ENCODE measurements at regions not wholly inside any gene's neighbourhood (a gene's known extent, or its start where the extent isn't known, plus 50 kb on each side); places are given as distances from the start of the nearest gene placed in this dataset.
"Not testable (repeated sequence)": the region's sequence is repeated elsewhere in the genome, so short reads cannot be mapped to it uniquely, and the experiment has no call there.

DNA sequence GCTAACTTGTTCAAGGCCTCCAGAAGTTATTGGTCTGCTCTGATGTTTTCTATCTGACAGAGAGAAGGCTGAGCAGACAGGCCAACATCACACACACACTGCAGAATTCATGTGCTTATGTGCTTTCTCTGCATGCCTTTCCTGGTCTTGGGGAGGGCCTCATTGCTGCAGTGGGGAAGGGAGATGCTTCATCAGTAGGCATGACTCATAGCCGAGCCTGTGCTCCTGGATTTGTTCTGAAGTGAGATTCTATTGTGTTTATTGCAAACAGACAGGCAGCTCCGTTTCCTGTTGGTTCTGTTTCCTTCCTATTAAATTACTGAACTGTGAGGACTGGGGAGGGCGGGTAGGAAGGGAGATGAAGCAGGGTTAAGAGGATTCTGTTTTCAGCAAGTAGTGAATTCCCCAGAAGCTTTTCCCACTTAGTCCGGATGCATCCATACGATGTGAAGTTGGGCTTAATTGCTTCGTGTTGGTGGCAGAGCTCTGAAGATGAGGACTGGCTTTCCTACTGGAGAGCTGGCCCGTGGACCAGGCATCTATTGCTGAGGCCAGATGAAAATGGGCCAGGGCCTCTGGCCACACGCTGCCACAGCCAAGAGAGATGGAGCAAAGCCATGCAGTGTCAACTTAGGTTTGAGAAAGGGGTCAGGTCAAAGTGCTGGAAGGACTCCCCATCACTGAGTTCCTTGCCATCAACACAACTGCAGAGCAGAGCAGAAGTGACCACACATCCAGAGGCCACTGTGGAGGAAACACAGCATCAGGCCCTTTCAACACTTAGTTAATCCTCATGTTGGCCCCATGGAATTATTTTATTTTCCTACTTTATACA lies 179.3 kb downstream of the UTP18 start:
- DNase-seq, result no peak

DNA sequence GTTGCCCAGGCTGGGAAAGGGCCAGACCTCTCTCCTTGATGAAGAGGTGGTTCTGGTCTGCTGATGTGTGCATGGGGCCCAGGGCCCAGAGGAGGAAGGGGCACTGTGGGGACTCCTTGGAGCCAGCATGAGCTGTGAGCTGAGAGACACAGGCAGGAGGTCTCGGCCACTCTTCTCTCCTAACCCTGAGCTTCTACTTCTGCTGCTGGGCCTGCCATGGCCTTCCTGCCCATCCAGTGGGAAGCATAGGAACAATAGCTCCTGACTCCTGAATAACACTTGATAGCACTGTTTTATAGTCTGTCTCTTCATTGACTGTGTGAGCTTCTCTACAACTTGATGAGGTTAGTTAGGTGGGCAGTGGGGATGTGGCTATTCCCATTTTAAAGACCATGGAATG lies 181.1 kb downstream of the UTP18 start:
- no peak for DNase-seq

DNA sequence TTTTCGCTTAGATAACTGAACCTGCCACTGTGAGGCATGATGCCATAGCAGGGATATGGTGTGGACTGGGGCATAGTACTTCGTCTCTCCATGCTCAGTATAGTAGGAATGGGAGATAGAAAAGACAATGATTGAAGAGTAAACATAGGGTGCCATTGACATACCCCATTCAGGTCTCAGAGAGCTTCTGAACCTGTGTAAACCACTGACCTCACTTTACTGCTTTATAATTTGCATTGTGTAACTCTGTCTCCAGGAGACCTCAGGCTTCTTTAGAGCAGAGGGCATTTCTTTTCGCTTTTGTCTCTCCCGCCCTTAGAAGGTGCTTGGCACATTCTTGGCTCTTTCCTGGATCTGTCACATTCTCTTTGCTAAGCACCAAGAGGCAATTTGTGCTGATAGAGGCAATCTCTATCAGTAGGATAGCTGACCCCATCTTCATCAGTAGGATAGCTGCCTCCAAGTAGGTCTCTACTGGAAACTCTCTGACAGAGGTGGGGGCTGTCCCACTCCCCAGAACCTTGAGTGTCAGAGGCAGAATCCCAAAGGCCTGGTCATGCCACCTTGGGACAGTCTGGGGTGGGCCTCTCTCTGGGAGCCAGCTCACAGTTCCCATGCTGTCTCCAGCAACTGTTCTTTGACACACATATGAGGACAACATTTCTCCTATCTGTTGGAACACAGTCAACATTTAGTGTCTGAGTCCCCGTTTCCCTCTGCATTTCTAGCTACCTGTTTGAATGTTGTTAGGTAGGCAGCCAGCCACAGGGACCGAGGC lies 181.9 kb downstream of the UTP18 start:
- no peak for DNase-seq

DNA sequence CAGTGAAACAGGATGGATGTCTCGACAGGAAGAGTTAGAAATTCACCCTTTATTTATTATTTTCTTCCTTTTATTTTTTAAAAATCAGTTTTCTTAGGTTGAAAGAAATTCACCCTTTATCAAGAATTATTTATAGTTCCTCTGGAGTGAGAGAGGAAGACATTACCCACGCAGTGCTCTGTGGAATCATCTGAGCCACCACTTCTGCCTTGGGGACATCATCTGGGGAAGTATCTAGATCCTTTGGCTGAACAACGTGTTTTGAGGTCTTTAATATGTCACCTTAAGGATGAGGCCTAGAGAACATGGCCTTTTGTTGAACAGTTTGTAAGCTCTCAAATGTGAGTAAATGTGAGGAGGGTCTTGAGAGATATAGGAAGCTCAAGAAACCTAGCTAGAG lies 183.3 kb downstream of the UTP18 start:
- DNase-seq, result no peak

DNA sequence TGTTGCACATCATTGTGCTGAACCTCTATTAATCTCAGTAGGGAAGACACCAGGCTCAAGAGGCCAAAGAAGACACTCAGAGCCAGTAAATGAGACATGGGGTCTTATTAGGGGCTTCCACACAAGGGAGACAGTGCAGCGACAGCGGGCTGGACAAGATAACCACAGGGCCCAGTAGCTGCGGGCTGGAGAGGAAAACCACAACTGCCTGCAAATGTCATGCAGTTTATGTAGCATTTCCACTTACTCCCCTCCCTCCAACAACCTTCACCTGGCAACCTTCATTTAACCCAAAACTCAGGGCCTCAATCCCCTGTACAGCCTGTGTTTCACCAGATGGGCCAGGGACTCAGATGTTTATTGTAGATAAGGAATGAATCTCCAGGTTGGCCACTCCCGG lies 185.6 kb downstream of the UTP18 start:
- DNase-seq, result no peak

DNA sequence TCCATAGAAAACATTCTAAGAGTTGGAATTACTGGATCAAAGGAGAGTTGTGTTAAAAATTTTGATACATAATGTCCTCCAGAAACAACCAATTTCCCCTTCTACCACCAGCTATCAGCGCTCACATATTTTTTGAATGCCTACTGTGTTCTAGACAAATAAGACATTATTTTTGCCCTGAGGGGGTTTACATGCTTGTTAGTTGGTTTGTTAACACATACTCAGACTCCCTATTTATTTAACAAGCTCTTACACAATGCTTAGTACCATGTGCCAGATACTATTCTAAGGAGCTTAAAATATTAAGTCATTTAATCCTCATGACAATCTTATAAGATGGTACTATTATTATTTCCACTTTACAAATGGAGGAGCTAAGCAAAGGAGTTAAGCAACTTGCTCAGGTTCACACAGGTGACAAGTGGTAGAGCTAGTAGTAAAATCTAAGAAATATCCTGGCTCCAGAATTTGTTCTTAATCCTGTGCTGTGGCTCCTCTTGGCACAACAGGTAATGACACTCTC lies 194.2 kb downstream of the UTP18 start:
- DNase-seq, result no peak

DNA sequence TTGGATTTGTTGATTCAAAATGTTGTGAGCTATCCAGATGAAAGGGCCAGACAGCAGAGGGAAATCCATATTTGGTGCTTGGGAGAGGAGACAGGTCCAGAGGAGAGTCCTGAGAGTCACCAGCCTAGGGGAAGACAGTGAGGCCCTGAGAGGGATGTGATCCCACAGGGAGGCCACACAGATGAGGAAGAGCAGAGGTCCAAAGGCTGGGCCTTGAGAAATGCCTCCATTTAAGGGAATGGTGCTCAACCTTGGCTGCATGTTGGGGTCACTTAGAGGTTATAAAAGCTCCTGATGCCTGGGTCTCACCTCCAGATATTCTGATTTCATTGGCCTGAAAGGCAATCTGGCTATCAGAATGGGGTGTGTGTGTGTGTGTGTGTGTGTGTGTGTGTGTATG lies 194.9 kb downstream of the UTP18 start:
- DNase-seq, result no peak

DNA sequence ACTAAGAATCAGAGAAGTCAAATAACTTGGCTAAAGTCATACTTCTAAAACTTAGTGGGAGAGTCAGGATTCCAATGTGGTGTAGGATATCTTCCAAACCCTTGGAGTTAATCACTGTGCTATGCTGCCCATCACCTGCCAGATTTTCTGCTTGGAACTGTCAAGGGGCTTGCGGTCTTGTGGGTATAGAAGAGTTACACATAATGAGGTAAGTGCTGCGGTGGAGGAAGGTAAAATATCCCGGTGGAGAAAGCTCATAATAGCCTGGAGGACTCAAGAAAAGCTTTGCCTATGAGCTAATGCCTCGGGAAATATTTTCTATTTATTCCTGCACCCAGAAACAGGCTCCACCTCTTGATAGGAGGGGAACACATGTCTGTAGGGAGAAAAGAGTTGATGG lies 195.6 kb downstream of the UTP18 start:
- no peak for DNase-seq

DNA sequence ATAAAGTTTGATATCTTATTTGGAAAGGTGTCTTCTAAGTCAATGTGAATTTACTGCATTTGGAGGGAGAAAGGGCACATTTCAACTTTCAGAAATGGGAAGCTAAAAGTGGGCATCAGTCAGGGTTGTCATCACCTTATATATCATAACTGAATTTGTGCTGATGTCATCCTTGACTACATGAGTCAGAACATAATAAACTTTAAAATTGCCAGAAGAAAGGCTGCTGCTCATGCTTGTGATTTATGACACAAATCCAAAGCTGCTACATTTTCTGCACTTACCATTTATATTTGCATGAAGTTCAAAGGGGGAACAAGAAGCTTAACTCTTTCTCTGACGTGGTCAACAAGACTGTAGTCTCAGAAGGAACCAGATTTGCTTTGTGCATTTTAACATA lies 196.6 kb downstream of the UTP18 start:
- no peak for DNase-seq

DNA sequence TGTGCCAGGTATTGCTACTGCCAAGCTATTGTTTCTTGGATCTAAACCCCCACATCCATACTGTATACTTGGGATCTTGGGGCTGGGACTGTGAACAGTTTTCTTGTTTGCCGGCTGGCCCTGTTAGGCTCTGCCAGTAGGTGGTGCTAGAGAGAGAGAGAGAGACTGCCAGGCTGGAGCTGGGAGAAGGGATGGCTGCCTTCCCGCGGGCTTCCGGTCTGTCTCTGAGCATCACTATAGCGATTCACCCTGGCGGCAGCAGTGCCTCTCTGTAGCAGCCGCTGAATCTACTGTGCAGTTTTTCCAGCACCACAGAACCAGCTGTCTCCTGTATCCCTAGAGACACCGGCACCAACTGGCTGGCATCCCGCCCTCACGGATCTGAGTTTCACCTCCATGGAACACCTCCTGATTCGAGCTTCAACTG lies 201.2 kb downstream of the UTP18 start:
- no peak for DNase-seq

DNA sequence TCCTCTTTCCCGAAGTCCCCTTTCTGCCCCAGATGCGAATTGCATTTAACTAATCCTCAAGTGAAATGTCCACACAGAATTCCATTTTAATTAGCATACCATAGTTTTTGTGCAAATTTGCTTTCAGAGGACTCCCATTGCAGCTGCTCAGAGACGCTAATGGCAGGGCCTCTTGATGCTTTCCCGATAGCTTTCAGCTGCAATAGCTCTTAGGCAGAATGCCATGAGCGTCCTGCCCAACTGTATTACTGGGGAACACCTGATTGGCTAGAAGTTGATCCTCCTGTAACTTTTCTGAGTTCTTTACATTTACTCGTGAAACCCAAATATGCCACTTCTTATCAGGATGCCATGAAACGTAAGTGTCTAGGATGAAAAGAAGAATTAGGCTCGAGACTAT lies 203.0 kb downstream of the UTP18 start:
- no peak for DNase-seq

DNA sequence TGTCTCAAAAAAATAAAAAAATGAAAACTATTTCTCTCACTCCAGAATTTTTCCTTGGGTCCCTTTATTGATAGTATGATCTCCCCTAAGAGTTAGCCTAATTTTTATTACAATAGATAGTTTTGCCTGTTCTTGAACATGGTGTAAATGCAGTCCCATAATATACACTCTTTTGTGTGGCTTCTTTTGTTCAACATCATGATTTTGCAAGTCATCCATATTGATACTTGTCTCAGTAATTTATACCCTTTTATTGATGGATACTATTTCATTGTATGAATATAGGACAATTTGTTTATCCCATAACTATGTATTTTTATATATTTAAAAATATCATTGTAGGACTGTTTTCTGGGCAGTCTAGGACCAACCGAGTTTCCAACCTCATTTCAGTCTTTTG lies 207.0 kb downstream of the UTP18 start:
- DNase-seq, result no peak

DNA sequence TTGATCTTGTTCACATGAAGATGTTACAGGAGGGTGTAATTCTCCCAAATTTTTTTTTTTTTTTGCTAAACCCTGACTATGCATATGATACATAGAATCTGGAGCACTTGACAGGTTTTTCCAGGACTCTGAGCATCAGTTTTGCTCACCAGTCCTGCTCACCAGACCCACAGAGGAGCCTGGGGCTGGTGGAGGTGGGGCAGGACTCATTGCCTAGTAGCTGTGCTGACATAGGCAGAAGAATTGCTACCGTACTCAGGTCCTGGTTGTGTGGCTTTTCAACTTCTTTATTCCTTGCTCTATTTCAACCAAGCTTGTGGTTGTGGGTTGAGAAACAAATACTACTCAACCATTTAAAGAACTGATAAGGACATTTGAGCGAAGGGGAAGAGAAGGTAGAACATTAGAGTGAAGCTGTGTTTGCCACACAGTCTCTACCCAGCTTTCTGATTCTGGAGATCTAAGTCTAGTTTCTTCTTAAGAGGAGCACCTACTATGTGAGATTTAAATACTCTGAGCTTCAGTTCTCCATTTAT lies 212.4 kb downstream of the UTP18 start:
- DNase-seq, result no peak

DNA sequence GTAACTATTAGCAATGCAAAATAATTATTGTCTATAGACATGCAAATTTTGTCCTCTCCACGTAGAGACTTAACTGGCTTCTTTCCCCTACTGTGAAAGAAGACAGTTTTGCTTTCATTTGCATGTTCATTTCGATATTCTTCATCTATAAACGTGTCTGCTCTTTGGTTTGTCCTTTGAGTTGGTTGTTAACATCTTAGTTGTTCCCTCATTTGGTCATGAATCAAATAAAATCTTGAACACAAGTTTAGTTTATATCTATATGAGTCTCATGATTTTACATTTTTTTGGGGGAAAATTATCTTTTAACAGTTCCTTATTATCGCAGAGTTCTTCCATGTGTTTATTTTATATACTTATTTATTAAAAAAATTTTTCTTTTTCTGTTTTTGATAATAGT lies 214.4 kb downstream of the UTP18 start:
- DNase-seq, result no peak

DNA sequence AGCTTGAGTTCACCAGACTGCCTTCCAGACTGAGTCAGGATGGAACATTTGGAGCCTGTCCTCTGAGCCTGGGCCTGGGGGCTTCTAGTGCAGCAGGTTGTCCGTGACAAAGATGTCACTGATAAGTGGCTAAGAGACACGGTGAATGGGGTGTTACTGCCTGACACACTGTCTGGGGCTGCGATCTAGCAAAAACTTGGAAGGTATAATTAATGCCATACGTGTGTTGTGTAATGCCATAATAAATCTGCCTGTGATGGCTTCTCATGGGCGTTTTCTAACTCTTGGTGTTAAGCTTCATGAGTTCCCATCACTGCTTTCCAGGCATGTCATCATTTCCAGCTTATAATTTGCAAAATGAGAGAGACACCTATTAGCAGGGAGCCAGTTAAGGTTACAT lies 215.4 kb downstream of the UTP18 start:
- no peak for DNase-seq

DNA sequence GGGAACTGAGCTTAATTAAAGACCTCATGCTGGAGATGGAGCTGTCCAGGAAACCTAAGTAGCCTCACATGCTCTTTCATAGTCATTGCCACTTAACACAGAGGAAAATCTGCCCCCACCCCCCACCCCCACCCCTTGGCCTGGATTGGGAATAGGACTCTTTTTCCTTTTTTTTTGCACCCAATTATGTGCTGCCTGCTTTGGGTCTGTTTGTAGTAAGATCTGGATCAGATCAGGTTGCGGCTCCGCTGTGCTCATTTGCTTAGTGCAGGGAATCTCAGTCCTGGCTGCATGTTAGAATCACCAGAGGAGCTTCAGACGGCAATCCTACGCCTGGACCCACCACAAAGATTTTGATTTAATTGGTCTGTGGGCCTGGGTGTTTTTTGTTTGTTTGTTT lies 219.0 kb downstream of the UTP18 start:
- DNase-seq, result no peak

DNA sequence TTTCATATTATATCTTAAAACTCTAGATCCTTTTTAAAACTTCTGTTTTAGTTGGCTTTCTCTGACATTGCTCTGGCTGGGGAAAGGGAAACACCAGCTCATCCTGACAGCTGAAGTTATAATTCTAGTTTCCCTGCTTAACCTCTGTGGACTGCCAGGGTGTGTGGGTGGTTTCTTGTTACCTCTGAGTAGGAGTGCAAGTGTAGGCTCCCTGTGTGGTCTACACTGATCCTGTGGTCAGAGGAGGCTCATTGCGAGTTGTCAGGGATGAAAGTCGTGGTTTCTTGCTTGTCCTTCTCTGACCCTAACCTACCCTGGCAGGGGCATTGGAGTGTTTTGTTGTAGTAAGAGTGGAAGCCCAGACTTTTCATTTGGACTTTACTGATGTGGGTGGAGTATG lies 221.0 kb downstream of the UTP18 start:
- no peak for DNase-seq

DNA sequence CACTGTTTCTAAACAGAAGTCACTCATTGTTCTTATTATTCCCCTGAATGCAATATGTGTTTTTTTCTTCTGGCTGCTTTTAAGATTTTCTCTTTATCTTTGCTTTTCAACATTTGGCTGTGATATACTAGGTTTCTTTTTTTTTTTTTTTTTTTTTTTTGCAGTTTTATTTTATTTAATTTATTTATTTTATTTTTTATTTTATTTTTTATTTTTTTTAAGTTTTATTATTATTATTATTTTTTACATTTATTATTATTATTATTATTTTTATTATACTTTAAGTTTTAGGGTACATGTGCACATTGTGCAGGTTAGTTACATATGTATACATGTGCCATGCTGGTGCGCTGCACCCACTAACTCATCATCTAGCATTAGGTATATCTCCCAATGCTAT lies 221.9 kb downstream of the UTP18 start:
- DNase-seq, result not testable (repeated sequence)

DNA sequence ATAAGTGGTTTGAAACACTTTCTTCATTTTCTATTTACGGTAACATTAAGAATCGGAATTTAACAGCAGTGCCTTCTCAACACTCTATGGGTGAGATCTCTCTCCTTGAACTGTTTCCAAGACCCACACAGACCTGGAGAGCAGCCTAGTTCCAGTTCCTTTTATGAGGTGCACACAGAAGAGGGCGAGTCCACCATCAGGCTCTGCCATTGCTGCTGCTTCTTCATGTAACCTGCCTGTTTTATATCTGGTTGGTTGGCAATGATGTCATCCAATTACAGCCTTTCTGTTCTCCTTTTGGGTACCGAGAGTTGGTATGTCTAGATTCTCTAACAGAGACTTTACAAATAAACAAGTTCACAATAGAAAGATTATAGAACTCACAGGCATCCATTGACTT lies 225.7 kb downstream of the UTP18 start:
- DNase-seq, result no peak

DNA sequence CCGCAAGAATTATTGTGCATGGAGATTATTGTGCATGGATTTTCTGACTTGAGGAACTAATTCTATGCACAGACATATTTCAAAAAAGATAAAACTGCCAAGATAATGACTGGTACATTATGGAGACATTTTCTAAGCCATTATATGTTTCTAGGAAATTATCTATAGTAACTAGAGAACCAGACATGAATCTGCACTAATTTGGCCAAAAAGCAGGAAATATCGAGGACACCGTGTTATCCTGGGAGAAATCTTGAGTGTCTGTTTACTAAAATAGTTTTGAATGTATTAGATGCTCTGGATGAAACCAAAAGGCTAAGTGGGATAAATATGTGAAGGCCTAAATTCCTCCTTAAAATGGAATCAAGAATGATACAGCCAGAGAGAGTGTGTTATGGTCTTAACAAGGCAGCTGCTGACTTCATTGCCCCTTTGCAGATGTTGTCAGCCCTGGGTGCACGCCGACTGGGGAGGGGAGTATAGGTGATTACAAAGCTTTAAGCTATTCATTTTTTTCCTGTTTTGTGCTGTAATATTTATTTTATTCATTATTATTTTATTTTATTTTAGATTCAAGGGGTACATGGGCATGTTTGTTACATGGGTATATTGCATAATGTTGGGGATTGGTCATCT lies 226.7 kb downstream of the UTP18 start:
- DNase-seq, result no peak

DNA sequence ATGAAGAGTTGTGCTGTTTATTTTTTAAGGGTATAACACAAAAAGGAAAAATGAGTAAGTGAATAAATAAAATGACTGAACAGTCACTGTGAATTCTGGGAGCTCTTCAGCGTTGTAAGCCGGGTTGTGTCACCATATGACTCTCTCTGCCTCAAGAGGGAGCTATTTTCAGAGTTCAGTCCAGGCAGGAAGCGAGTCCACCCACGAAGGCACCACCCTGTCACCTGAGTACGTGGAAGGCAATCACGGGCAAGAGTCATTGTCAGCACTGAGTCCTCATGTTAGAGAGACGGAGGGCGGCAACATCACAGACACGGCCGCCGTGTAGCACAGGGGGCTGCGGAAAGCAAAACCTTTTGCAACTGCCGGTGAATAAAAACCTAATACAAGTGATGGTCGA lies 227.6 kb downstream of the UTP18 start:
- DNase-seq, result no peak

DNA sequence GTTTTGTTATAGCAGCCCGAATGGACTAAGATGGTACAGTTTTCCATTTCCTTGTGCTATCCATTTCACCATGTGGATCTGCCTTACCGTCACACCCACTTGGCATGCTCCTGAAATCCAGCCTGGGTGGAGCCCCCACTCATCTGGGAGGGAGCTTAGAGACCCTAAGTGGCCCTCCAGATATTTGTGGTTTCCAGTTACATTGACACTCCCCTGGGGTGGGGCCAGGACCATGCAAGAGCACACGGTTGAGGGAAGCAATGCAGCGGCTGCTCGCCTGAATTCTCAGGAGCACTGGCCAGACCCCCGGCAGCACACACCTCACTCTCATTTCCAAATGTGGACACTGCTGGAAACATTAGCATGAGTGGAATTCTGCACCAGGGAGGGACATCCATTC lies 231.1 kb downstream of the UTP18 start:
- peak; percentile 10 for DNase-seq

DNA sequence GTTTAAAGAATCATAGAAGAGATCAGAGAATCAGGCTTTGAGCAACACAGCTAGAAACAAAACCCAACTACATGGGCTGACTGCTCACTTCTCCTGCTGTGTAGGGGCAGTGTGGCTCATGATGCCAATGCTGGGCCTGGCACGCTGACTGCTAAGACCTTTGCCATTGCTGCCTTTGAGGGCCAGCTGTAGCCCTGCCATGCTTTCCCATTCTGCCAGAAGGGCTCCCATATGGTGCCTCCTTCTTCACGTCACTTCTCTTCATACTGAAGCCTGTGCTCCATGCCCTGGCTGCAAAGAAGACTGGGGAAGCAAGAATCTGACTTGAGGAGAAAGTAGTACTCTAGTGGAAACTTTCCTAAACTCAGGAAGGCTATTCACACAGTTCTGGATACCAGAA lies 232.9 kb downstream of the UTP18 start:
- DNase-seq, result no peak

DNA sequence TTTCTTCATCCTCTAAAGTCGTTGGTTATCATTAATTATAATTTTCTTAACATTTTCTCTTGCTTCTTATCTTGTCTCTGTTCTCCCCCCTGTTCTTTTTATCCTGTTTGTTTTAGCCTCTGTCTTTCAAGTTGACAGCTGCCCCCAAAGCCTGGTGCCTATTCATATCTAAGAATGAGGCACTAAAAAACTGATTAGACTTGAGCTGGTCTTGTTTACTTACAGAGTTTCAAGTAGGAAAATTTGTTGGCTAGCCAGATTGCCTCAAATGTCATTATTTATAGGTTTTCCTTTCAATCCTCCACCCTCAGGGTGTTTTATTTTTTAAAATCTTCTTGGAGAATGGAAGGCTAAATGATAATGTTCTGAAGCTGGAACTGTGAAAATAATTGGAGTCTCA lies 236.0 kb downstream of the UTP18 start:
- no peak for DNase-seq
